ENCODE measurements at regions not wholly inside any gene's neighbourhood (a gene's known extent, or its start where the extent isn't known, plus 50 kb on each side); places are given as distances from the start of the nearest gene placed in this dataset.

DNA sequence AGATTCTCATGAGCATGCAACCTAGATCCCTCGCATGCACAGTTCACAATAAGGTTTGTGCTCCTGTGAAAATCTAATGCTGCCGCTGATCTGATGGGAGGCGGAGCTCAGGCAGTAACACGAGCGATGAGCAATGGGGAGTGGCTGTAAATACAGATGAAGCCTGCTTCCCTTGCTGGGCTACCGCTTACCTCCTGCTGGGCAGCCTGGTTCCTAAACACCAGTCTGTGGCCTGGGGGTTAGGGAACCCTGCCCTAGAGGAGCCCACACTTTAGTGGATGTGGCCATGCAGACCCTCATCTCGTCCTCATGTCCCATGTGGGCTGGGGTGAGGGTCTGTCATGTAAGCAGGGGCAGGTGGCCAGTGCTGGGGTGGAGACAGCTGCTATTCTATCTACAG lies 417.6 kb downstream of the GLRX3 start:
- Histone ChIP-seq H3K27ac (no peak overlapping the region), H3K27me3 (no peaks in the 10 kb centered on the region), H3K36me3 (no peaks in the 10 kb centered on the region), H3K9me3 (ENCODE audit: low read depth) (no peaks in the 10 kb centered on the region), H3K4me3 (no peak overlapping the region), H3K4me1 (ENCODE audit: low read depth) (no peaks in the 10 kb centered on the region)
- no peak for DNase-seq (ENCODE audit: low read depth in 1 of 2, low spot score in 1 of 2)
- TF ChIP-seq, protein P1, sequence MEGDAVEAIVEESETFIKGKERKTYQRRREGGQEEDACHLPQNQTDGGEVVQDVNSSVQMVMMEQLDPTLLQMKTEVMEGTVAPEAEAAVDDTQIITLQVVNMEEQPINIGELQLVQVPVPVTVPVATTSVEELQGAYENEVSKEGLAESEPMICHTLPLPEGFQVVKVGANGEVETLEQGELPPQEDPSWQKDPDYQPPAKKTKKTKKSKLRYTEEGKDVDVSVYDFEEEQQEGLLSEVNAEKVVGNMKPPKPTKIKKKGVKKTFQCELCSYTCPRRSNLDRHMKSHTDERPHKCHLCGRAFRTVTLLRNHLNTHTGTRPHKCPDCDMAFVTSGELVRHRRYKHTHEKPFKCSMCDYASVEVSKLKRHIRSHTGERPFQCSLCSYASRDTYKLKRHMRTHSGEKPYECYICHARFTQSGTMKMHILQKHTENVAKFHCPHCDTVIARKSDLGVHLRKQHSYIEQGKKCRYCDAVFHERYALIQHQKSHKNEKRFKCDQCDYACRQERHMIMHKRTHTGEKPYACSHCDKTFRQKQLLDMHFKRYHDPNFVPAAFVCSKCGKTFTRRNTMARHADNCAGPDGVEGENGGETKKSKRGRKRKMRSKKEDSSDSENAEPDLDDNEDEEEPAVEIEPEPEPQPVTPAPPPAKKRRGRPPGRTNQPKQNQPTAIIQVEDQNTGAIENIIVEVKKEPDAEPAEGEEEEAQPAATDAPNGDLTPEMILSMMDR (IDR thresholded peaks at IDR 0.05; ENCODE audit: low read depth, low read length), result no peak

DNA sequence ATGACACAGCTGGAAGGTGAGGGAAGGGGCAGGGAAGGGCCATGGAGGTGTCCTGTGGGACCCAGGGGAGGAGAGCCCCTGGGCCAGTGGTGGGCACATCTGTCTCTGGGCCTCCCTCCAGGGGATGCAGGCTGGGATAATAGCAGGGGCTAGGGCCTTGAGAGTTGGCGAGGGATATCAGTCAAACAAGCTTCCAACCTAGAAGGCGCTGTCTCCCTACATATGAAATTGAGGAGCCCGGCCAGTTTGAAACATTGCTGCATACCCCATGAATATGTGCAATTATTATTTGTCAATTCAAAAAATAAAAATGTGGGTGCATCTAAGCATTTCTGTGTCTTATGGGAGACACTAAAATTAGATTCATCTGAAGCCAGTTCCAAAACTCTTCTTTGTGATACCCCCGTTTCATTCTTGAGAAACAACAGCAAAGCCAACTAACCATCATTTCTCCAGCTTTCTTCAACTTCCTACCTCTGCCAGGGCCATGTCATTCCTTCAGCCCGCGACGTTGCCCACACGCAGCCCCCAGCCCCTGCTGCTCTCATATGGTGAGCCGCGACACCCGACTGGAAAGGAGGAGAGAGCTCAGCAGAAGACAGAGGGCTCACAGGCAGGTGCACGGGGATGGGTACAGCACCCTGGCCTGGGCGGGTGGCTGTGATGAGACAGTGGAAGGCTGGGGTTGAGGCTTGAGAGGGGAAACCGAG lies 418.7 kb downstream of the GLRX3 start:
- Histone ChIP-seq H3K9me3 (ENCODE audit: low read depth) (no peaks in the 10 kb centered on the region), H3K4me3 (no peak overlapping the region), H3K27ac (no peak overlapping the region), H3K4me1 (ENCODE audit: low read depth) (no peaks in the 10 kb centered on the region), H3K36me3 (no peaks in the 10 kb centered on the region), H3K27me3 (no peaks in the 10 kb centered on the region)
- TF ChIP-seq, protein P1 (IDR thresholded peaks at IDR 0.05; ENCODE audit: low read depth, low read length), result no peak
- DNase-seq (ENCODE audit: low read depth in 1 of 2, low spot score in 1 of 2), result no peak

DNA sequence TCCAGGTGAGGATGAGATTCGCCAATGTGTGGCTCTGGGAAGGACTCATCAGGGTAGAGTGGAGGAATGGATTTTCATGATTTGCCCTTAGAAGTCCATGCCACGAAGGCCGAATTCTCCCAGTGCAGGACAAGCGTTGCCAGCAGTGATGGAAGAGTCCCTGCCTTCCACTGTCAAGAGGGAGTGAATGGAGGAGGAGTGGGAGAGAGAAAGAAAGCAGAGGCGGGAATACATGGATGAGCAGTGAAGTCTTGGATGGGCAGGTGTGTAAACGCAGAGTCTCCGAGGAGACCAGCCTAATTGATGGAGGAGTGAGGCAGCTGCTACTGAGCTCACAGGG lies 419.2 kb downstream of the GLRX3 start:
- TF ChIP-seq, protein P1 (IDR thresholded peaks at IDR 0.05; ENCODE audit: low read depth, low read length), result no peak
- Histone ChIP-seq H3K4me3 (no peak overlapping the region), H3K36me3 (no peaks in the 10 kb centered on the region), H3K9me3 (ENCODE audit: low read depth) (no peaks in the 10 kb centered on the region), H3K27ac (no peak overlapping the region), H3K27me3 (peaks cover 1% of the 10 kb centered on the region), H3K4me1 (ENCODE audit: low read depth) (no peaks in the 10 kb centered on the region)
- no peak for DNase-seq (ENCODE audit: low read depth in 1 of 2, low spot score in 1 of 2)

DNA sequence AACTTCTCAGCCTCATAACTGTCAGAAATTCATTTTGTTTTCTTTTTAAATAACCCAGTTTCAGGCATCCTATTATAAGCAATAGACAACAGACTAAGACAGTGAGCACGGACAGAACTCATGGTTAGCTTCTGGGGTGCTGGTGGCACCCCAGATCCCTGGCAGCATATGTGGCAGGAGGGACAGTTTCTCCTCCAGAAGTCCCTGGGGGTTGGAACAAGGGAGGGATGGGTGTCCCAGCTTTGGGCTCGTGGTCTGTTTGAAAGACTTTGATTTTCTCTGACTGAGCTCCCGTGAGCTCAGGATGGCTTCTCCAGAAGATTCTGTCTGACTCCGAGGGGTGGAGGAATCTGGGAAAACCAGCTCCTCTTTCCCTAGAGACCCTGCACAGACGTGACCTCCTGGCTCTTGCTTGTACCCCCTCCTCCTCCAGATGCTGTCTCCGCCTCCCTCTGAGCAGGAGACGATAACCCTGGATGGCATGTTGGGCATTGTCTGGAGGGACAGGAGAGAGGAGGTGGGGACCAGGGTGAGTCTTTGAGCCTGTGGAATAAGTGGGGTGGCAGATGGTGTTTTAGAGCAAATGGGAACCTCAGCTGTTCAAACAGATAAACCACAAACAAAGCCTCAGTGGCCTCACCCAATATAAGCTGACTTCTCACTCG lies 421.1 kb downstream of the GLRX3 start:
- Histone ChIP-seq H3K27me3 (peaks cover 5% of the 10 kb centered on the region), H3K4me3 (no peak overlapping the region), H3K4me1 (ENCODE audit: low read depth) (no peaks in the 10 kb centered on the region), H3K9me3 (ENCODE audit: low read depth) (no peaks in the 10 kb centered on the region), H3K36me3 (no peaks in the 10 kb centered on the region), H3K27ac (no peak overlapping the region)
- TF ChIP-seq, protein P1 (IDR thresholded peaks at IDR 0.05; ENCODE audit: low read depth, low read length), result no peak
- DNase-seq (ENCODE audit: low read depth in 1 of 2, low spot score in 1 of 2), result no peak

DNA sequence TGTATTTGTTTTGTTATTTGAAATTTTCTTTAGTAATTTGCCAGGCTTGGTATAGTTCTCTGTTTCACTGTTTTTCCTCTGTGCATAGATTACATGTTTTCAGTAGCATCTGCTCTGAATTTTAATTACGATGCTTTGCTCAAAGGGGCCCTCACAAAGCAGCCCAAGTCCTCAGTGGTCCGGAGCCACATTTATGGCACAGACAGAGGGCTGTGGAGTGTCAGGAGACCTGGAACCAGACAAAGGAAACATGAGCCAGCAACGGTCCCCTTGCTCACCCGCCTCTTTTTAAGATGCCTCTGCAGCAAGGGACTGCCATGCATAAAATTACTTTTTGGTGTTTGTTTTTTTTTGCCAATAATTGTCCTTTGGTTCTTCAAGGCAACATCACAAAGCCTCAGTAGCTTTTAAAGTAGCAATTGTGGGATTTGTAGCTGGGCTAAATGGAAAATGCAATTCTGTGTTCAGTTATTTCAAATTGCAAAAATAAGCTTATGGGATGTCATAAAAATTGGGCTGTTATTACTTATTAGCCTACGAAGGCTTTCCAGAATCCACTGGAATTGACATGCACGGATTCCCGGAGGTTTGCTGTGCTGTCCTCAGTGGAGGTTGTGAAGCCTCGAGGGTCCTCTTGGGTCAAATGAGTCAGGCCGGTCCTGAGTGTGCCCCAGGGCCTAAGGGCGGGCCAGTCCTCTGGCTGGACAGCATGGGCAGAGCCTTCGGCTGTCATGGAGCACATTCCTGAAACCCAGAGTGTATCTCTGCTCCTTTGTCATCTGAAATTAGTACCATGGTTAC lies 422.8 kb downstream of the GLRX3 start:
- Histone ChIP-seq H3K4me1 (ENCODE audit: low read depth) (no peaks in the 10 kb centered on the region), H3K36me3 (no peaks in the 10 kb centered on the region), H3K9me3 (ENCODE audit: low read depth) (no peaks in the 10 kb centered on the region), H3K4me3 (no peak overlapping the region), H3K27me3 (peaks cover 15% of the 10 kb centered on the region), H3K27ac (no peak overlapping the region)
- DNase-seq (ENCODE audit: low read depth in 1 of 2, low spot score in 1 of 2), result no peak
- TF ChIP-seq, protein P1 (IDR thresholded peaks at IDR 0.05; ENCODE audit: low read depth, low read length), result no peak
